Loucy (cell line): ENCODE measurements at regions not wholly inside any gene's neighbourhood (a gene's known extent, or its start where the extent isn't known, plus 50 kb on each side); places are given as distances from the start of the nearest gene placed in this dataset.

Experiments
- H2AFZ ChIP-seq: fragments of 200-600 bp; sonication (generic); 2 replicates; pipeline ENCODE4 v1.6.0; 2016; ENCODE audit warnings: antibody characterized with exemption, mild to moderate bottlenecking, low read length, moderate library complexity
- H3F3A ChIP-seq: fragments of 200-600 bp; 2 replicates; pipeline ENCODE4 v1.6.0; 2016; ENCODE audit warnings: antibody characterized with exemption, low read depth, mild to moderate bottlenecking
- H3K27me3 ChIP-seq: fragments of 200-600 bp; sonication (generic); 2 replicates; pipeline ENCODE4 v1.6.1; 2014; ENCODE audit warnings: low read length, mild to moderate bottlenecking; ENCODE audit not compliant: insufficient read depth, poor library complexity, severe bottlenecking
- H3K36me3 ChIP-seq: fragments of 200-600 bp; sonication (generic); 2 replicates; pipeline ENCODE4 v1.6.1; 2016; ENCODE audit warnings: low read length; ENCODE audit not compliant: insufficient read depth
- H3K4me1 ChIP-seq: fragments of 200-600 bp; sonication (generic); 2 replicates; pipeline ENCODE4 v1.5.1; 2014; ENCODE audit warnings: low read length, mild to moderate bottlenecking; ENCODE audit not compliant: insufficient read depth, poor library complexity, severe bottlenecking
- H3K4me2 ChIP-seq: fragments of 200-600 bp; sonication (generic); 2 replicates; pipeline ENCODE4 v1.6.0; 2014; ENCODE audit warnings: antibody characterized with exemption, low read length, low read depth, mild to moderate bottlenecking; ENCODE audit not compliant: poor library complexity, severe bottlenecking
- H3K4me3 ChIP-seq: fragments of 200-600 bp; sonication (generic); 2 replicates; pipeline ENCODE4 v1.5.1; 2014; ENCODE audit warnings: low read length, mild to moderate bottlenecking, mixed read lengths; ENCODE audit not compliant: poor library complexity, severe bottlenecking
- H3K79me2 ChIP-seq: fragments of 200-600 bp; sonication (generic); 2 replicates; pipeline ENCODE4 v1.6.1; 2014; ENCODE audit warnings: low read length; ENCODE audit not compliant: insufficient read depth
- H3K9ac ChIP-seq: fragments of 200-600 bp; sonication (generic); 2 replicates; pipeline ENCODE4 v1.6.0; 2014; ENCODE audit warnings: mild to moderate bottlenecking, low read depth, low read length, moderate library complexity; ENCODE audit not compliant: poor library complexity, severe bottlenecking
- H3K9me2 ChIP-seq: fragments of 200-600 bp; sonication (generic); replicated peaks from 2 replicates; pipeline ENCODE4 v1.6.1; 2016; ENCODE audit warnings: low read depth, low read length, mixed read lengths
- H3K9me3 ChIP-seq: fragments of 200-600 bp; sonication (generic); 2 replicates; pipeline ENCODE4 v1.6.1; 2014; ENCODE audit warnings: mild to moderate bottlenecking, antibody characterized with exemption, low read length, low read depth; ENCODE audit not compliant: insufficient read depth
- H4K20me1 ChIP-seq: fragments of 200-600 bp; sonication (generic); 2 replicates; pipeline ENCODE4 v1.6.0; 2014; ENCODE audit warnings: antibody characterized with exemption, low read length, mild to moderate bottlenecking; ENCODE audit not compliant: insufficient read depth, poor library complexity, severe bottlenecking
- CTCF ChIP-seq: fragments of 200-600 bp; sonication (generic); conservative IDR thresholded peaks from 2 replicates; pipeline ENCODE4 v1.5.1; 2014; ENCODE audit warnings: mild to moderate bottlenecking, antibody characterized with exemption, low read length
- EZH2phosphoT487 ChIP-seq: fragments of 200-600 bp; IDR thresholded peaks from 2 replicates; pipeline ENCODE4 v1.6.1; 2018; ENCODE audit warnings: antibody characterized with exemption, mild to moderate bottlenecking, moderate library complexity, borderline replicate concordance

DNA sequence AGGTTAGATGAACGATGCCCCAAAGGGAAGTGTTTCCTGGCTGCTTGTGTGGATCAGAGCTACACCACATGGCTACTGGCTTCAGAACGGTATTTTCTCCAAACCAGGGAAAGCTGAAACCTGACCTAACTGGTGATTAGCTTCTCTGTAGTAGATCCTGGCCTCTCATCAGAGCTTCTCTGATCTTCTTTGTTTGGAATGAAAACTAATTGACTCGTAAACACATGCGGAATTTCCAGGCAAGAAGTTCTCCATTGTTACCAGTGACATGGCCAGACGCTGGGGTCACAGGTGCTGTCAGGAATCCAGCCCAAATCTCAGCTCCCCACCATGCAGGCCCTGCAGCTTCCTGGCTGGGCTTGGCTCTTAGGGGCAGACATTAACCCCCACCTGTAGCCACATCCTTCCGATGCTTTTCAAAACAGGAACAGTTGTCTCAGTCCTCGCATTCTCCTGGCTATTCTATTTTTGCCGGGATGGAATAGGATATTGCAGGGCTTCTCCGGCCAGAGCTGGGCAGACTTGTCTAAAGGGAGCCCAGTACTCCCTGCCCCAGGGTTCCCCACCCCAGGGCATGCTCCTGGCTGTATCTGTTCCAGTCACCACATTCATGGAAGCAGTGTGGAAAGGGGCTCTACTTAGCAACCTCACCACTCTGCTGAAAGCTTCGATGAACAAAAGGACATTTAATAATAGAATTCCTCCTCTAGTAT lies 305.4 kb upstream of the F9 start:
- Histone ChIP-seq H2AFZ (no peak overlapping the region), H3K4me1 (no peaks in the 10 kb centered on the region), H3K9me2 (no peaks in the 10 kb centered on the region), H3K4me2 (no peak overlapping the region), H3K4me3 (no peak overlapping the region), H3K9ac (no peak overlapping the region), H3K9me3 (no peaks in the 10 kb centered on the region), H3K36me3 (no peaks in the 10 kb centered on the region), H3F3A (no peaks in the 10 kb centered on the region), H3K27me3 (no peaks in the 10 kb centered on the region), H4K20me1 (no peaks in the 10 kb centered on the region), H3K79me2 (no peaks in the 10 kb centered on the region)
- TF ChIP-seq CTCF = no peak
- no peak for TF ChIP-seq EZH2phosphoT487

DNA sequence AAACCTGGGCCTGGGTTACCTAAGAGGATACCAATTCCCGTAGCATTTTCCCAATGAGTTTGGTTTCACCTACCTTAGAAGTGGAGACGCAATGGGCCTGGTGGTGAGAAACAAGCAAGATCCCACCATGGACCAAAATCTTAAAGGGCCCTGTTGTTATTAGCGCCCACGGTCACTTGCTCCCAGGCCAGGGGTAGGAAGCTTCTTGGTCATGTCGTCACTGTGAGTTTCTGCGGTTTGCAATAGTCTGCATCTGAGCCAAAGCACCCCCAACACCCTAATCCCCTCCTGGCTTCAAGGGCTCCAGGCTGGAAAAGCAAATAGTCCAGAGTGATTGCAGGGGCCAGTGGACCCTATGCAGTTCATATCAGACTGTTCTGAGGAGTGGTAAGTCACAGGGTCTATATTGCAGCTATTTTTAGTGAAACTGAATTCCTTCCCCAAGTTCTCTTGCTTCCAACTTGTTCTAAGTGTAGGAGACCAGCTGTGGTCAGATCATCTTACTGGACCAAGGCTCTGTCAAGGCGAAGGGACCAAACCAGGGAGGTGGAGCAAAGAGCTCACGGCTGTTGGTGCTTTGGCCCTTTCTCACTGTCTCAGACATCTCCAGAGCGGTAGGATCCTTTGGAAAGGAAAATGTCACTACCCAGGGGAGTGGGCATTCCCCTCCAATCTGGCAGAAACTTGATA lies 307.9 kb upstream of the F9 start:
- Histone ChIP-seq H2AFZ (no peak overlapping the region), H3K9ac (no peak overlapping the region), H3K4me1 (no peaks in the 10 kb centered on the region)

DNA sequence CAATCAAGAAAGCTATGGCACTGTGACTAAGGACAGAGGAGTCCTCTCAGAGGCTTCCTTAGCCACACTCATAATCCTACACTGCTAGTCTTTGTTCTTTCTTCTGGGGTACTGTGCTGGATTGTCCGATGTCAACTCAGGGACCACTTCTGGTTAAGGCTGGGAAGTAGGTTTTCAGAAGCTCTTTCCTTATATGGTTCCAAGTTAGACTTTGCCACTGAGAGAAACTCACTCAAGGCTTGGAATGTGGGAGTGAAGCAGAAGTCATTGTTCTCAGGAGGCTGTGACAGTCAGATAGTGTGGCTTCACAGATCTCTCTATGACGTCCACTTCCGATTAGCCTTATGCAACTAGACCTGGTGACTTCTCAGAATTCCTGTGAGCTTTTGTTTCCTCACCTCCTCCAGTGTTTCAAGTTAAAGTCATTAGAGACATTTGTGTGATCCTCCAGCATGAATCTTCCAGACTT lies 317.3 kb upstream of the F9 start:
- Histone ChIP-seq H2AFZ (no peak overlapping the region), H3K4me1 (no peaks in the 10 kb centered on the region), H3K79me2 (no peaks in the 10 kb centered on the region), H4K20me1 (no peaks in the 10 kb centered on the region), H3K4me3 (no peak overlapping the region), H3K4me2 (no peak overlapping the region), H3K36me3 (no peaks in the 10 kb centered on the region), H3K9ac (no peak overlapping the region), H3K27me3 (no peaks in the 10 kb centered on the region), H3K9me2 (no peaks in the 10 kb centered on the region), H3K9me3 (no peaks in the 10 kb centered on the region), H3F3A (no peaks in the 10 kb centered on the region)
- TF ChIP-seq CTCF = no peak
- TF ChIP-seq EZH2phosphoT487 = no peak

More for the DNA sequence above, 307.9 kb upstream of the F9 start:
- Histone ChIP-seq H4K20me1 (no peaks in the 10 kb centered on the region), H3K9me3 (no peaks in the 10 kb centered on the region), H3K36me3 (no peaks in the 10 kb centered on the region), H3K4me3 (no peak overlapping the region), H3K9me2 (no peaks in the 10 kb centered on the region), H3K4me2 (no peak overlapping the region), H3K27me3 (no peaks in the 10 kb centered on the region), H3F3A (no peaks in the 10 kb centered on the region), H3K79me2 (no peaks in the 10 kb centered on the region)
- no peak for TF ChIP-seq EZH2phosphoT487
- no peak for TF ChIP-seq CTCF
